OCI-M1 (cell line): ENCODE measurements at regions not wholly inside any gene's neighbourhood (a gene's known extent, or its start where the extent isn't known, plus 50 kb on each side); places are given as distances from the start of the nearest gene placed in this dataset.
A peak's percentile ranks its signal among the peaks of the same experiment; 100 is the strongest.

Experiments
- DNase-seq: peaks from one replicate; lab custom pipeline; 2025; lab: John Stamatoyannopoulos, UW

DNA sequence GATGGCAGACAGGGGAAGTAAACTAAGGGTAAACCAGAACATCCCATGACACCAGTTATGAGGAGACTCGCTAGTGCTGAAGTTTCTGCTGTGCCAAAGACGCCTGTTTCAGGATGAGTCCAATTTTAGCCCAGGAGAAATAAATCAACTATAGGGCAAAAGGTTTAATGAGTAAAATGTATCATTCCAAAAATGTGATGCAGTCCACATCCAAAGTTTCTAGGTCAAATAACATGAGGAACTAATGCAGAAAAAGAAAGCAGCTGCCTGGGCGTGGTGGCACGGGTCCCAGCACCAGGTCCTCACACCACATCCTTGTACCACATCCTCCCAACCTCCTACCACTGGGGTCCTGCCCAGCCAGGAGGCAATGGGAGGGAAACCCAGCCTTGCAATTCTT, 126.9 kb upstream of the CTAGE1 start:
- DNase-seq, result no peak

DNA sequence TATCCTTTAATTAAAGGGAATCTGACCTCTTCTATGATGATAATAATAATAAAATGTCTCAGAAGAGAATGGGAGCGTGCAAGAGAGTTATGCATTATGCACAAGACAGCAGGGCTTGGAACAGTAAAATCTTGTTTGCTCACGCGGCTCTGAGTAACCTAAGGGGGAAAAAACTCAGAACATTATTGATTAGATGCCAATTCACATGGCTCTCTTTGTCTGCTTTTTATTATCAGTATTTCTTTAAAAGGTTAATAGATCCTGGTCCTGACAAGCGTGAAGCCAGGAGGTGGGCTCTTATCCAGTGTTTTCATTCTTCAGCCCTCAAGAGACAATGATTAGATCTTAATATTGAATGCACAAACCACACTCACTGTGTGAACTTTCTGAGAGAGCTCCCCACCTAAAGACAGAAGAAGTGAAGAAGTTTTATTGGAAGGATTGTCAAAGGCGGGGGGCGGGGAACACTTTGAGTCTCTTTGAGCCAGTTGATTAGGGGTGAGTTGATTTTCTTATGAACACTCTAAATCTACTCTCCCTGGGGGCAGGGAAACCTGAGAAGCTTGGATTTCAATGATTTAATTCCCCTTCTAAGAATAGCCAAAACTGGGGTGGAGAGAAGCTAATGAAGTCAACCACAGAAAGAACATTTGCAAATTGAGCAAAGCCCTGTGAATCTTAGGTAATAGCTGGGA, 127.5 kb upstream of the CTAGE1 start:
- DNase-seq, result no peak

DNA sequence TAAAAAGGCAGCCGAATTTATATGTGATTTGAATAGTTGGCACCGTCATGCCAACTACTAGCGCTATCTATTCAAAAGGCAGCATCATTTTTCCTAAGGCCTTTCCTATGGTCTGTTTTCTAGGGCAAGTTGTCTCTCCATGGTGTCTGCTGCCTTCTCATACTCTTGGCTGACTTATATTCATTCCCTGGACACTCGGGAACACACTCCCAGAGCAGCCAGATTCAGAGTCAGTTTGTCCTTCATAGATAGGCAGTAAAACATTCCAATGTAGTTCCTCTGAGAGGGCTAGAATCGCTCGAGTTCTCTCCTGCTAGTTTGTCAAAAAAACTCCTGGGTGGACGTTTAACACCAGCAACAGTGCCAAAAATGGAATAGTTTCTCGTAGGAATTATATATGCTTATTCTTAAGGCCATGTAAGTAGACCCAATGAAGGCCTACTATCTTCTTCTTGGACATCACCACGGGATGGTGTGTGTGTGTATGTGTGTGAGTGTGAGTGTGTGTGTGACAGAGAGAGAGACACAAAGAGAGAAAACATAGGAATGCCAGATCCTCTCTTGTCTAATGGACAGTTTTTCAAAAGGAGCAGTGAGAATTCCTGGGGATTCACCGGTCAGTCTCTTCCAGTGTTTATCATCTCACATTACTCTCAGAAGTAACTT, 129.3 kb upstream of the CTAGE1 start:
- no peak for DNase-seq

DNA sequence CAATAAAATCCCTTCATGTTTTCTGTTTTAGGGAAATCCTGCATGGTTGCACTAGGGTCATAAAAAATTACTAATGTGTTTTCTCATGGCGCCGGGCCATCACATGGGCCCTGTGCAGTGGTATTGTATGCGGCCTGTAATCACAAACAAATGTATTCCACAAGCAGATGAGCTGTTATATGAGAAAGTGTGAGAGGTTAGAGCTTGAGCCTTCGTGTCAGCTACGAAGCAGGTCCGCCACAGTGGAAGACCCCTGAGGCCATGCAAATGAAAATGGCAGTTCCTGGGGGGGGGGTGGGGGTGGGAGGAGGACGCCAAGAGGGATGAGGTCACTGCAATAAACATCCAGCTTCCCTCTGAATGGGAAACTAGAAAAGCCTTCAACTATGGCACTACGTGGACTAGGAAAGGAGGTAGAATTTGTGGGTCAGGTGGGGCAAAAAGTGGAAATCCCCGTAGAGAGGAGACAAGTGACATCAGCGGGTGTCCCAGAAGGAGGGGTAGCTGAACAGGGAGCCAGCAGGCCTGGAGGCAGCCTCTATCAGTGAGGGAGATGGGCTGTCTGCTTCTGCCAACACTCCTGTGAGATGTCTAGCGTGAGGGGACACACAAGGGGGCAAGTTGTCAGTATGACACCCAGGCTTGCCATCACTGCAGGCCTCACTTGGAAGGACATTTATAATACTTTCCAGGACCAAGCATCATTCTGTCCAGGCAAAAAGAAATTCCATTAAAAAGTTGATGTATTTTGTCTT, 130.3 kb upstream of the CTAGE1 start:
- no peak for DNase-seq

DNA sequence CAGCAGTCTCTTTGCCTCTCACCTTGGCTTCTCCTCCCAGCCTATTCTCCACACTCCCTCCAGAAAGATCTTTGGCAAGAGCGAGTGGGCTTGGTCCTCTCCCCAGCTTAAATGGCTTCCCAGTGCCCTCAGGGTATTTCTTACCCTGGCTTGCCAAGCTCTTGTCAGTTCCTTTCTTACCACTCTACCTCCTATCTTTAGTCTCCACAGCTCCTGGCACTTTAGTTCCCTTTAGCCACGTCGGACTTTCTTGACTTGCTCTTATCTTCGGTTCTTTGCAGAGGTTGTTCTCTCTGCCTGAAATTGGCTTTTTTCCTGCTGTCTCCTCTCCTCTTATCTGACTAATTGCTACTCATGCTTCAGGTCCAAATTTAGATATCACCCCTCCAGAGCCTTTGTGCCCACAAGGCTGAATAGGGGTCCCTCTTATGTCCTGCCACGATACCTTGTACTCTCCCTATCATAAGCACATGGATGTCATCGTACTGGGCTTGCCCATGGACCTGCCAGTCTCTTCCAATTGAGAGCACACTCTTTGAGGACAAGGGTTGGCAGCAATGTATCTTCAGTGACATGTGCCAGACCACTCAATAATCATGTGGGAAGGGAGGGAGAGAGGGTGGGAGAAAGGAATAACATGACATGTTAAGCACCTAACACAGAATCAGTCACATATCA, 131.7 kb upstream of the CTAGE1 start:
- DNase-seq, result peak; percentile 65

DNA sequence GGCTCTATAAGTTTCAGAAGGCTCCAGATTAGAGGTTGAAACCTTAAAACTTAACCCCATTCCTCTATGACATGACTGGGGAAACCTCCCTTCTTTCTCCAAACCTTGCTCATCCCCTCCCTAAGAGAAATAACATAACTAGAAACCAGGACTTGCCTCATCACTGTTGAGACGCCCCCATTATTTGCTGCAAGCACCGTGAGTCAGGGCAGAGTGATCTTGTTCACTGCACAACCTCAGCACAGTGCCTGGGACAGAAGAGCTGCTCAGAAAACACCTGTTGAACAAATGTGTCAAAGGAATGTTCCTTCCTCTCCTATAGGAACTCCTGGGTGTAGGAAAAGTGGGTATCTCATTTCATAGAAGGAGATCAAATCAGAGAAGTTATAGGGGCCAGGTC, 132.7 kb upstream of the CTAGE1 start:
- DNase-seq, result no peak

DNA sequence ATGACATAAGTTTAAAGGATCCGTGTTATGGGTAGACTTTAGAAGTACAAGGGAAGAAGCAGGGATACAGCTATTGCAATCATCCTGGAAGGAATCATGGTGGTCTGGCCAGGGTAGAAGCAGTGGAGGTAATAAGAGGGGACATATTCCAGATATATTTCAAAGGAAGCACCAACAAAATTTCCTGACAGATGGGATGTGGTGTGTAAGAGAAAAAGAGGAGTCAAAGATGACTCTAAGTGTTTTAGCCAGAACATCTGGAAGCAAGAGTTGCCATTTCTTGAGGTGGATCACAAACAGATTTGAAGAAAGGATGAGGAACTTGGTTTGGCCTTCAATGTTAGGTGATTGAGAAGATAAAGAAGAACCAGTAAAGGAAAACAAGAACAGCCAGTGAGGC, 133.1 kb upstream of the CTAGE1 start:
- DNase-seq, result no peak

DNA sequence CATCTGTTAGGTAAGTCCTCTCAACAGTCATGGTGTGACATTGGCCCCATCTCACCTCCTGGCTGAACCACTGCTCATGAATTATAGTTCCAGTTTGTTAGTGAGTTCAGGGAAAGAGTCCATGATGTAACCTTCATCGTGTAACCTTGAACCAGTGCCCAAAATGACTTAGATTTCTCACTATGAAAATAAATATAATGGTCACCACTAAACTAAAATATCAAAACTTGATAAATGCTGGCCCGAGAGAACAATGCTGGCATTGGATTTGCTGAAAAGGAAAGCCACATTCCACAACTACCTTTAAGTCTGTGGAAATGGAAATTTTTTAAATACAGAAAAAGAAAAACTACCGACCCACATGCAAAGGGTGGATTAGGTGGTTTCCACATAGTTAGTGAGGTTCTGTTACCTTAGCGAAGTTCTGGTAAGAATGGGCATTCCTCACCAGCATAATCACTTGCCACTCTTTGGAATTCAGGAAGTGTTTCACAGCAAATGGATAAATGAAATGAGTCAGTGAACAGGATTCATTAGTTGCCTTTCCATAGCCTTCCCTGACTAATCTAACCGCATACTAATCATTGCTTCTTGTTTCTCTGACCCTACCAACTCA, 133.9 kb upstream of the CTAGE1 start:
- DNase-seq, result no peak

DNA sequence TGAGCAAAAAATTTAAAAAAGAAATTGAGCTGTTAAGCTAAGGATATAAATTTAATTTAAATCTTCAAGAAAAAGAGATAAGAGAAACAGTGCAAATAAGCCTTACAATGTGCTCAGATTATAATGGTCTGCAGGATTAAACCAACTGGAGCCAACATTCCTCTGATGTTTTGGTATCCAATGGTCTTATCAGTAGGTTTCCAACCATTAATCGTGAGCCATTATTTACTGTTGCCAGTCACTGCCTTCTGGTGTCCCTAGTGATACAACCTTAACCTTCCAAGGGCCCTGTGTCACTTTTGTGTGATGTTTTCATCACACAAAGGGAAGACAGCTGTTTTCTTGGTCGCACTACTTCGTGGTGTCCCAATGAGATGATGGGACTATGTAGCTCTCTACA, 134.5 kb upstream of the CTAGE1 start:
- no peak for DNase-seq

DNA sequence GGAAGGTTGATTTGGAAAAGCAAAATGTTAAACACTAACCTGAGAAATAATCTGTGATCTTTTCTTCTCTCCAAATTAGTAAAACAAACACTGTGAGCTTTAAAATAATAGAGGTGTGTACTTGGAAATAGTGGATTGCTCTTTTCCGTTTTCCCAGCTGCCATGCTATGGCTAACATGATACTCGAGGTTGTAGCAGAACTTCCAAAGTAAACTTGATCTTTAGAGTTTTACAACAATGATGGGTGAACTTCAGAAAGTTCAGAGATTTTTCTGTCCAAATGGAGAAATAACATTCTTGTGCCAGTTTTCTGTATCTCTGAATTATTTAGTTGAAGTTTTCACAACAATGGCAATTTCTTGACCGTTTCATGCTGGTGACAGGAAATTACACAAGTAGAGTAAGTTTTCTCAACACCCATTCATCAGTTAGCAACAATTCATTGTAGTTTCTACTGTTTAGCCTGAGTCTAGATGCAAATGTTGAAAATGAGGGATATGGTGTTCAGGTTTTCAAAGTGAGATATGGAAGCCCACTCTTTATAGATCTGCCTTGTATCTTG, 135.3 kb upstream of the CTAGE1 start:
- DNase-seq, result no peak

DNA sequence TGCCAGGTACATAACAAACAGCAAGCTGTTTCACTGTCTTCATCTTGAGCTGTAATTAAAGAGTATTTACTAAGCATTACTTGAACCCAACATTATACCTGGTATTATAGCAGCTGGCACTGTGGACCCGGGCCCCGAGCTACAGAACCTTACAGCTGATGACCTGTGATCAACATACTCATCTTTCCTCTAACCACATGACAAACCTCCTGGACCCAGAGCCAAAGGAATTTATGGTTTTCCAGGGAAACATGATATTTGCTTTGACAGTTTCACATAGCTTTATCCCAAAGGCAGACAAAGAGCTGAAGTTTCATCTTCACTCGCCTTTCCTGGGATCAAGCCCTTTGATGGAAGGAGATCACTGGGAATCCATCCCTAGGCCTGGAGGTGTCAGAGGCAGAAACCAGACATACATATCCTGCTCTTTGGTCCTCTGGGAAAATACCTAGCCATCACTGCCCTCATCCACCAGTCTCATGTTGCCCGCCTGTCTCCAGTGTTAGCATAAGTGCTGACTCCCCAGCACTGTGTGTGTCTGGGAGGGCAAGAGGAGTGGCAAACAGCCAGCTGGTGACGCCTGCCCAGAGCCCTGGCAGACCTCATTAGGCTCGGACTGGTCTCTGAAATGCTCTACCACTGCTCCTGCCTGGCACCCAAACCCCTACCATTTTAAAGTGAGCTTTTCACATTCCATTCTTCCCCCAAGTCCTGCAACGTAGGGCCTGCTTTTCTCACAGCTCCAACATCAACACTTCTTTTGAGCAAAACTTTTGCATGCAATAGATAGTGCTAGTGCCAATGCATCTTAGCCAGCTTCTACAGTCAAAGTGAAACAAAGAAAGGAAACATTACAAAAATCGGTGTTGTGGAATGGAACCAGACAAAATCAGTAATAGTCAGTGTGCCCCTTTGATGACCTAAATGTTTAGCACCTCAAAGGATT, 138.8 kb upstream of the CTAGE1 start:
- DNase-seq, result no peak

DNA sequence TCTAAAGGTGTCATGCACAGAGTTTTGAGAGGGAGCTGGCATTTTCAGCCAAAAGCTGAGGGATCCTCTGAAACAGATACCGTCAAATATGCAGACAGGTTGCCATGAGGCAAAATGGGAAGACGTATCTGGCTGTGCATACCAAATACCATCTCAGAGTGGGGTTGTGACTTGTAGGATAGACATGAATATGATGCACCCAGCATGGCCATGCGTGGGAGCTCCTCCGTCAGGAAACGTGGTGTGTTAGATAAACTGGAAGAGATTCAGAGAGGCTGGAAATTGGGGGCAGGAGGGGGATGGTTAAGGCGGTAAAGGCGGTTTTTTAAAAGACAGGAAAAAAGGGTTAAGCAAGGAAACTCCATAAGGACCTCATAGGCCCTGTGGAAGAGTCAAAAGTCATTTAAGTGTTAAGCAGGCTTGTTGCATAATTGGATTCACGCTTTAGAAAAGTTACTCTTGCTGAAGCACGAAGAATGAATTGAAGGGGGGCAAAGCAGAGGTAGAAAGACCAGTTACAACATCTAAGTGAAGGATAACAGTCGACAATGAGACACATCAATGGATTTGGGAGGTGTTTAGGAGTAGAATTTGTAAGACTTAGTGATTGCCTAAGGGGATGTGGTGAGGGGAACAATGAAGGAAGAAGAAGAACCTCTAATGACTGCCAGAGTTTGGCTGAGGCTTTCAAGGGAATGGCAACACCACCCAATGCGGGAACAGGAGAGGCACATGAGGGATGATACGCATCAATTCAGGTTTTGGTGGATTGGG, 139.6 kb upstream of the CTAGE1 start:
- peak; percentile 78 for DNase-seq

DNA sequence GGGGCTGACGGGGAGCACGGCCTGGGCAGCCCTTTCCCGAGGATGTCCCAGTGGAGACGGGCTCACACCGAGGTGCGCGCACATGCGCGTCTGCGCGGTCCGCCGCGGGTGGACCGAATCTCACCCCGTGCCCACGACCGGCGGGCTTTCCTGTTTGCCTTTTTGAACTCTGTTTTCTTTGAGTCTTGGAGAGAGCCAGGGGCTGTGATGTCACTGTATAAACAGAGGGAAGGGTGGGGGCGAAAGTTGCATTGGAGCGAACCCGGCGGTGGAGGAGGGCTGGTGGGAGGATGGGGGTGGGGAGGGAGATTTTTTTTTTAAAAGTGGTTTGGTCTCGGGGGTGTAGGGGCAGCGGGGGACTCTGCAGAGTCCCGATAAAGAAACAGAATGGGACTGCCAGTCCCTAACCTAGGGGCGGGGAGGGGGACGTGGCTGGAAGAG, 141.2 kb upstream of the CTAGE1 start:
- DNase-seq, result peak; percentile 62

DNA sequence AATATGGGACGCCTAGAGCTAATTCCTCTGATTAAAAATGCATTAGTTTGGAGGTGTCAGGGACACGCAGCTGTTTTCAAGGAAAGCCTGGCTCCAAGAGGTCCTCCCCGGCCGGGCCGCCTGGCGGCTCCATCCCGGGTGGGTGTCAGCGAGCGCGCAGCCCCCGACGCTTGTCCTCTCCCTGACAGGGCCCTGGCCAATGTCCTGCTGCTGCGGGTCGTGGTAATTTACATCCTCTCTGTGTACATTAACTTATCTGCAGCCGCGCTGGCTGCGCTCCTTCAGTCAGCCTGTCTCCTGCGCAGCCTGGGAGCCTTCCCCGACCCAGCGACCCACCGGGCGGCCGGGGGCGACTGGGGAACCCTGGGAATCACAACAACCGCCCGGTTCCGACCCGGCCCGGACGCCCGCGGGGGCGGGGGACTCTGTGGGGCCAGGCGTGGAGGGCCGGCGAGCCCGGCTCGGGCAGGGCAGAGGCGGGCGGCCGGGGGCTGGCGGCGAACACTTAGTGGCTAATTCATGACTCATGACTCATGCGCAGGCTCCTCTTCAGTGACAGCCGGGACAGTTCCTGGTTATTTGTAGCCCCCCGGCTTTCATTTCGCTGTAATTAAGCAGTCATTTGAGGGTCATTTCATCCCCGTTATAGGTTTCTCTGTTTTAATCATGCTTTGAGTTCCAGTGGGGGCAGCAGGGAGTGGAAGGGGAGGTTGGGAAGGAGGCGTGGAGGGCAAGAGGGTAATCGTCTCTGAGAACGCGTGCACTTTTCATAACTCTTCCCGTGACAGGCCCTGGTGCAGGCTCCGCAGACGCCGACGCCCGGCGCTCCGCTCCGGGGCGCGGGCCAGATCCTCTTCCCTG, 141.9 kb upstream of the CTAGE1 start:
- DNase-seq, result peak; percentile 76

DNA sequence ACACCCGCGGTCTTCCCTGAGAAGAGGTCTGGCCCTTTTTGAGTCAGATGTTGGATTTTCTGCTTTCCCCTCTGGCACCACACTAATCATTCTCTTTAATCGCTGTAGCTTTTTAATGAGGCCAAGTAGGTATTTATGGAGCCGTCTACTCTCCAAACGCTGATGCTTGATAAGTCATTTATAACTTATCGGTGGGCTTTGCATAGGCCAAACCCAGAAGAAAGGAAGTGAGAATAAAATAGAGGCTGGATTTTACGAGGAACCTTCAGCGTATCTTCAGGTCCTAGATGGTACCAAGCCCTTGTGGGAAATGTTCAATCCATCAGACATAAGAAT, 142.5 kb upstream of the CTAGE1 start:
- DNase-seq, result no peak

DNA sequence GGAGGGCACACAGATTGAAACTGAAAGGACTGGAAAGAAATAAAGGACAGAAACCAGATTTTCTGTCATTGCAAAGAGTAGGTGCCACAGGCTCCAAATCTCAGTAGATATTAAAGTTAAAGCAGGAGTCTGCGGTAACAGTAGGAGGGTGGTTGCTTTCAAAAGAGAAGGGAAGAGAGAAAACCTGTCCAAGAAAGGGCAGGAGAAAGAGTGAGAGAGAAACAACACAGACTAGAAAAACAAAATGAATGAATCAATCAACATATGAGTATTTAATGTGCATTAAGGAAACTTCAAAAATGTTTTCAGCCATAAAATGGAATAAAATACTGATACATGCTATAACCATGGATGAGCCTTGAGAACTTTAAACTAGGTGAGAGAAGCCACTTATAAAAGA, 143.1 kb upstream of the CTAGE1 start:
- no peak for DNase-seq

DNA sequence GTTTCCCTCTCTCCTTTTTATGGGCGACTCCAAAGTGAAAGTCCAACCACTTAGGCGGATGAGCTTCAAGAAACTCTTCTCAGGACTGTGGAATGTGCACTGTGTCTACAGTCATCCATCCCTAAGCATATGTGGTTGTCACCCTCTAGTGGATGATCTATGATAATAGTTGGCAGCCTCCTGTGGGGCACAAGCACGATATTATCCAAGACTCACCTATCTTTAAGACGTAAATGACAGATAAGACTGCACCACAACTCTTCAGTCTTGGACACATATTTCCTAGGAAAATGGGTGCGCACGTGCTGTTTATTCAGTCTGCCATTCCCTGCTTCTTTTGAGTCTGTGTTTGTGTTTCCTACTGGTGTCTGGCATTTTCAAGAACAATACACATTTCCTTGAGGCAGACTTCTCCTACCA, 145.5 kb upstream of the CTAGE1 start:
- DNase-seq, result peak; percentile 93

DNA sequence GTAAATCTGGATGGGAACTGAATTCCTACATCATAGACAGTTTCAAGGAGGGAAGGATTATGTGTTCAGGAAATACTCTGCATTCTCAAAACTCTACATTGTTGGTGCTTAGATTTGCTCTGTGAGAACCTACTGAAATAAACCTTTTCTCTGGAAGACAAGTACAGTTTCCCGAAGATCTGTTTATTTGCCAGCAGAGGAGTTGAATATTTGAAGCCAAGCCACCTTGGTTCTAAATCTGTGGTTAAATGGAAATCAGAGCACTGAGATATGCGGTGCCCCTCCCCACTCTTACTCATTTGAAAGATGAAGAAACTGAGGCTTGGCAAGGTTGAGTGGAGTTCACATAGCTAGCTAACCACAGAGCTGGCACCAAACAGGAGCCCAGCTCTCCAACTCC, 146.3 kb upstream of the CTAGE1 start:
- DNase-seq, result no peak
